Stimulated activated naive CD8-positive, alpha-beta T cell treated with anti-CD3 and anti-CD28 coated beads, Interleukin-15, Interleukin-2, amounts not matched to agents 100 ng/mL and 50 ng/mL, for 24 hours (primary cell): ENCODE measurements at regions not wholly inside any gene's neighbourhood (a gene's known extent, or its start where the extent isn't known, plus 50 kb on each side); places are given as distances from the start of the nearest gene placed in this dataset.

Experiments used
- H3K27ac Mint-ChIP-seq: one replicate; pipeline ENCODE4 v1.8.0; 2021; ENCODE audit warnings: mild to moderate bottlenecking, mixed read lengths
- H3K27me3 Mint-ChIP-seq: one replicate; pipeline ENCODE4 v1.8.0; 2021; ENCODE audit warnings: mixed read lengths
- H3K36me3 Mint-ChIP-seq: one replicate; pipeline ENCODE4 v1.8.0; 2021; ENCODE audit warnings: low read depth, mixed read lengths
- H3K4me1 Mint-ChIP-seq: one replicate; pipeline ENCODE4 v1.8.0; 2021; ENCODE audit warnings: low read depth, mixed read lengths
- H3K4me3 Mint-ChIP-seq: one replicate; pipeline ENCODE4 v1.8.0; 2021; ENCODE audit warnings: mild to moderate bottlenecking, mixed read lengths
- H3K9me3 Mint-ChIP-seq: one replicate; pipeline ENCODE4 v1.8.0; 2021; ENCODE audit warnings: mixed read lengths

DNA sequence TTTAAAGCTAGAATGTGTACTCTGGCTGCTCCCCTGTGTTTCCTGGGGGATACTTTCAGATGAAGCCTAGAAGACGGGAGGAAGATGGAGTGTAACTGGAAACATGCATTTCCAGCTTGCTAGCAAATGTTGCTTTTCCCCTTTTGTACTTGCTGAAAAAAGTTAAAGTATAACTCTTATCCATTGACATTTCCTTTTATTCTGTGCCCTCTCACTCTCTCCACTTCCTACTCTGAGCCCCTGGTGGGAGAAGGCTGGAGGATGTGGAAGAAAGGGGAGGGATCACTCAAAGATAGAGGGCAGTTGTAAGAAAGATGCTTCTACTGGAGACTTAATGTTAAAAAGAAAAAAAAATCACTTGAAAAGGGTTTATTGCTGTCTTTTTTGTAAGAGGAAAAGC, 396.5 kb downstream of the DTHD1 start:
- H3K4me1 Mint-ChIP-seq = no peaks in the 10 kb centered on the region
- no peak overlapping the region for H3K27ac Mint-ChIP-seq
- H3K27me3 Mint-ChIP-seq = no peaks in the 10 kb centered on the region
- no peaks in the 10 kb centered on the region for H3K9me3 Mint-ChIP-seq
- H3K4me3 Mint-ChIP-seq = no peak overlapping the region
- no peaks in the 10 kb centered on the region for H3K36me3 Mint-ChIP-seq

DNA sequence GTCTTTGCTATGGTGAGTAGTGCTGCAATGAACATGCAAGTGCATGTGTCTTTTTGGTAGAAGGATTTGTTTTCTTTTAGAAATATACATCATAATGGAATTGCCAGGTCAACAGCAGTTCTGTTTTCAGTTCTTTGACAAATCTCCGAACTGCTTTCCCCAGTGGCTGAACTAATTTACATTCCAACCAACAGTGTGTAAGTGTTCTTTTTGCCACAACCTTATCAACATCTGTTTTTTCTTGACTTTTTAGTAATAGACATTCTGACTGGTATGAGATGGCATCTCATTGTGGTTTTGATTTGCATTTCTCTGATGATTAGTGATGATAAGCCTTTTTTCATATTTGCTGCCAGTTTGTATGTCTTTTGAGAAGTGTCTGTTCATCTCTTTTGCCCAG, 406.3 kb downstream of the DTHD1 start:
- no peak overlapping the region for H3K27ac Mint-ChIP-seq
- H3K4me3 Mint-ChIP-seq = no peak overlapping the region
- H3K36me3 Mint-ChIP-seq = no peaks in the 10 kb centered on the region
- H3K27me3 Mint-ChIP-seq = no peaks in the 10 kb centered on the region
- peaks cover 6% of the 10 kb centered on the region for H3K9me3 Mint-ChIP-seq
- no peaks in the 10 kb centered on the region for H3K4me1 Mint-ChIP-seq

DNA sequence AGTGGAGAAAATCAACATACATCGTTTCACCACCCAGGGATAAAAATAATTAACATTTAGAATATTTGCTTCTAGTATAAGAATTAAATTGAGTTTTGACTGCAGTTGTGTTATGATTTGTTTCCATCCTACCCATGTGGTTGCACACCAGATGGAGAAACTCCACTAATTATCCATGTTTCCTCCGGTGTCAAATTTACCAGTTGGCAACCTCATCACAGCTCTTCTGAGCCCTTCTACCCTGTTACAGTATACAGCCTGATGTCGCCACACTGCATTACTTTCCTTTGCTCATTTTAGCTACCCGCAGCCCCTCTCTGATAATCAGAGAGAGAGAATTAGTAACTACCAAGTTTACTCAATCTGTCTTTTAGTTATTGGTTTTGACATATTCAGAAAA, 411.2 kb downstream of the DTHD1 start:
- Mint-ChIP-seq H3K4me1 (no peaks in the 10 kb centered on the region), H3K4me3 (no peak overlapping the region), H3K27ac (no peak overlapping the region), H3K36me3 (no peaks in the 10 kb centered on the region), H3K9me3 (peaks cover 6% of the 10 kb centered on the region), H3K27me3 (no peaks in the 10 kb centered on the region)

DNA sequence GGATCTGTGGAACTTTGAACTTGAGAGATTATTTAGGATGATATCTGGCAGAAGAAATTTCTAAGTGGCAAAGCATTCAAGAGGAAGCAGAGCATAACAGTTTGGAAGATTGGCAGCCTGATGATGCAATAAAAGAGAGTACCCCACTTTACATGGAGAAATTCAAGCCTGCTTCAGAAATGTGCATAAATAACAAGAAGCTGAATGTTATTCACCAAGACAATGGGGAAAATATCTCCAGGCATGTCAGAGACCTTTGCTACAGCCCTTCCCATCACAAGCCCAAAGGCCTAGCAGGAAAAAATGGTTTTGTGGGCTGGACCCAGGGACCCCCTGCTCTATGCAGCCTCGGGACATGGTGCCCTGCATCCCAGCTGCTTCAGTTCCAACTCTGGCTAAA, 420.8 kb downstream of the DTHD1 start:
- no peaks in the 10 kb centered on the region for H3K4me1 Mint-ChIP-seq
- no peak overlapping the region for H3K27ac Mint-ChIP-seq
- no peak overlapping the region for H3K4me3 Mint-ChIP-seq
- no peaks in the 10 kb centered on the region for H3K36me3 Mint-ChIP-seq
- H3K9me3 Mint-ChIP-seq = no peaks in the 10 kb centered on the region
- H3K27me3 Mint-ChIP-seq = no peaks in the 10 kb centered on the region

DNA sequence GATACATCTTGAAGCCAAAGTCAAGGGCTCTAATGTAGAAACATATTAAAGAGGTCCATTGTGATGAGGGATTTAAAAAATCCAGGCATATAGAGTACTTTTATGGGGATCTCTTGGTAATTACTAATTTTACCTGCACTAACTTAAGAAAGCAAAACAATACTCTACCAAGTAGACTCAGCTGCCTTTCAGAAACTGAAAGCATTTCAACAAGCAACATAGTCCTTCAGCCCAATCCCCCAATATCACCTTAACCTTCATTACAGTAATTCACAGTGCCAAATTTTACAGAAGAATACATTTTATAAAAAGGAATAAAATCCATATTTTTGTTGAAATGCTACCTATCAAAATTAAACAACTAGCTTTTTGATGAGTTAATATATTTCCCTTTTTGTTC, 422.9 kb downstream of the DTHD1 start:
- H3K27ac Mint-ChIP-seq = no peak overlapping the region
- H3K9me3 Mint-ChIP-seq = no peaks in the 10 kb centered on the region
- H3K27me3 Mint-ChIP-seq = no peaks in the 10 kb centered on the region
- H3K36me3 Mint-ChIP-seq = no peaks in the 10 kb centered on the region
- no peaks in the 10 kb centered on the region for H3K4me1 Mint-ChIP-seq
- no peak overlapping the region for H3K4me3 Mint-ChIP-seq

DNA sequence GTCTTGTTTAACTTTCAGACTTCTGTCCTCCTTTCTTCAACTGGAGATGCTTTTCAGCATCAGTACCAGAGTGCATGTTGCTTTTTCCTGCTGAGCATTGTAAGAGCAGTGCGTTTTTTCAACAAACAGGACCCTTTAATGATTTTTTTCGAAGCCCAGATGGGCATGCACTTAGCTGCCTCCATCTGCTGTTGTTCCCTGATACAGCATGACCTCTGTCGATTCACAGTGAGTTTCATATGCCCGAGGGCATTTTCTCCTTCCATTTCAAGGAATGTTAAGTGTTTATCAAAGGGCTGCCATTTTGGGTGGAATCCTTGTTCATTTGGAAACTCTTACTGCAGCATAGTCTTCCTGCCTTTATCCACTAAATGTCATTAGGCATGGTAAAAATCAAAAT, 428.6 kb downstream of the DTHD1 start:
- no peaks in the 10 kb centered on the region for H3K9me3 Mint-ChIP-seq
- H3K4me1 Mint-ChIP-seq = no peaks in the 10 kb centered on the region
- no peak overlapping the region for H3K27ac Mint-ChIP-seq
- no peaks in the 10 kb centered on the region for H3K36me3 Mint-ChIP-seq
- H3K27me3 Mint-ChIP-seq = no peaks in the 10 kb centered on the region
- H3K4me3 Mint-ChIP-seq = no peak overlapping the region

DNA sequence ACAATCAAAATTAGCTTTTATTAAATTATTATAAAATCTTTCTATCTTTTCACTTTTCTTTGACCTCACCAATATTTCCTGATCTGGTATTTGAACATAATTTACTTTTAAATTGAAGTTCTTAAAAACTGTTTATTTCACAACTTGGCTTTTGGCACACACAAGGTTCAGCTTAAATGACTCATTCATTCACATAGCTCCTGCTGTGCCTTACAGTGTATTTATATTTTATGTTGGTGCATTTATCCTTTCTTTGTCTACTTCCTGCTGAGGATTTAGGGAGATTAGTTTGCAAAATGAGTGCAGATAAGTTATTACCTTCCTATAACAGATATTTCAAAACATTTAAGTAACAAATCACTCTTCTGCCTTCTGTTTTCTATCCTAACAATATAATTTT, 430.6 kb downstream of the DTHD1 start:
- H3K27me3 Mint-ChIP-seq = no peaks in the 10 kb centered on the region

DNA sequence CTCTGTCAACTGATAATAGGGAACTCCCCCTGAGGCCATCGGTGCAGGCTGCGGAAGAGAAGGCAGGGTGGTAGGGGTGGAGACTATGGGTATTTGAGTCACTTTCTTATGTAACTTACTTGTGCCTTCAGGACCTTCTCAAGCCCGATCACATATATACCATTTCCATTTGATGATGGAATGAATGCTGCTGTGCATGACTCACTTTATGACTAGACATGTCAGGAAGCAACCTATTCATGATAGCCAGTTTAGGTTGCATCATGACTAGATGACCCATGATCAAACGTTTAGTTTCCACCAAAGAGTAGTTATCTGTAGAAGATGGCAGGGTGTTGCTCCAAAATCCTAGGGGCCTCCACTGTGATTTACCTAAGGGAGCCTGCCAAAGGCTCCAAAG, 435.5 kb downstream of the DTHD1 start:
- Mint-ChIP-seq H3K4me3 (no peak overlapping the region), H3K27ac (no peak overlapping the region), H3K9me3 (no peaks in the 10 kb centered on the region), H3K36me3 (no peaks in the 10 kb centered on the region), H3K4me1 (no peaks in the 10 kb centered on the region), H3K27me3 (peaks cover 4% of the 10 kb centered on the region)

More for the DNA sequence above, 430.6 kb downstream of the DTHD1 start:
- Mint-ChIP-seq H3K4me1 (no peaks in the 10 kb centered on the region), H3K27ac (no peak overlapping the region), H3K9me3 (no peaks in the 10 kb centered on the region), H3K4me3 (no peak overlapping the region), H3K36me3 (no peaks in the 10 kb centered on the region)

DNA sequence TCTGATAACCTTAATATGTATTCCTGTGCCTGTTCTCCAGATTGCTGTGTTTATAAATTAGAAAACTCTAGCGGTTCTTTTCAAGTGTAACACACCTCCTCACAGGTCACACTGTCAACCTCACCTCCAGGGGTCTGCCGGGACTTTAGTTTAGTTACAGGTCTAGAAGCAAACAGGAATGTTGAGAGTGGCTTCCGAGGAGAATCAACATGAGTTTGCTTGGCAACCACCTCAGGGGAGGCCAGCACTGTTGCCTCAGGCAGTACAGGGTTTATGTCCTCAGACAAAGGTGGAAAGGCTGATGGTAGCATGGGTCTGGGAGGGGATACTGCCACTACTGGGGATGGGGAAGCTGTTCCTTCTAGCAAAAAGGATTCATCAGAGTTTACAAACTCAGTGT, 438.0 kb downstream of the DTHD1 start:
- Mint-ChIP-seq H3K4me1 (no peaks in the 10 kb centered on the region), H3K36me3 (no peaks in the 10 kb centered on the region), H3K27me3 (peaks cover 4% of the 10 kb centered on the region), H3K4me3 (no peak overlapping the region), H3K9me3 (no peaks in the 10 kb centered on the region), H3K27ac (no peak overlapping the region)

DNA sequence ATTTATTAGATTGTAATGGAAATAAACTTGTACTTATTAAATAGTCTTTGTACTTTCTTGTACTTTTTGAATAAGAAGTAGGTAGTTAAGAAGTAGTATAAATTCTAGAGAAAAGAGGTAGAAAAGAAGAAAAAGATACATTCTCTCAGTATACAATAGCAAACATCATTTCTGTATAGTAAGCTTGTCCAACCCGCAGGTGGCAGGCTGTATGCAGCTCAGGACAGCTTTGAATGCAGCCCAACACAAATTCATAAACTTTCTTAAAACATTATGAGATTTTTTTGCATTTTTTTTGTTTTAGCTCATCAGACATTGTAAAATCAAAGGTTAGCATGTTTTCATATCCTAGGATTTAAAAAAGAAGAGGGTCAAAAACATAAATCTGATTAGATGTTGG, 441.6 kb downstream of the DTHD1 start:
- H3K27me3 Mint-ChIP-seq = peaks cover 4% of the 10 kb centered on the region
- no peaks in the 10 kb centered on the region for H3K36me3 Mint-ChIP-seq
- H3K4me1 Mint-ChIP-seq = no peaks in the 10 kb centered on the region
- H3K4me3 Mint-ChIP-seq = no peak overlapping the region
- no peak overlapping the region for H3K27ac Mint-ChIP-seq
- no peaks in the 10 kb centered on the region for H3K9me3 Mint-ChIP-seq

DNA sequence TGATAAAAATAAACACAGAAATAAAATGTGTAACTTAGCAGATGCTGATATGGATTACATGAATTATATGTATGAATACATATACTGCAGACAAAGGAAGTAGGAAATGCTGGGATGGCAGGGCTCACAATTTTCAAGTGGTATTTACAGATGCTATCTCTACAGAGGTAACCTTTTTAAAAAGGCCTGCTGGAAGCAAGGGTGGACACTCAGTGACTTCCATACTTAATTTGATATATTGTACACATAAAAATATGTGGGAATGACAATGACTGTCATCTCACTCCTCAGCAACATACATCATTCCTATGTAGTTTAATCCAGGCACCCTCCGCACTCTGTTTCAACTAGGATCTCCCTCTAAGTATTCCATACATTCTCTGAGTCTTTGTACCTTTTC, 452.9 kb downstream of the DTHD1 start:
- Mint-ChIP-seq H3K36me3 (no peaks in the 10 kb centered on the region), H3K27ac (no peak overlapping the region)

DNA sequence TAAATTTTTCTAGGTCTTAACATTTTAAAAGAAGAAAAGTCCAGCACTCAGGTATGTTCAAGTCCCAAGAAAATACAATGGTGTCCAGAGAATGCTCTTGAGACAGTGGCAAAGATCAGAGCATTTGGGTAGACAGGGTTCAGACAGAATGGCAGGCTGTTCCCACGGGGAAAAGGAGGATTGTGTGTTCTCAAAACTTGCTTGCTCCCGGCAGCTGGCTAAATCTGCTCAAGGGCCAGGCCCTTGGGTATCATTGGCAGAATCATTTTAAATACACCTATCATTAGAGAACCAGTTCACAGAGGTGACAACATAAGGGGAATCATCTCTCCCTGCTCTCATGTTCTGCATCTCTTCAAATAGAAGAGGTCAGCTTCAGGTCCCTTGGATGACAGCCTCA, 456.3 kb downstream of the DTHD1 start:
- H3K4me3 Mint-ChIP-seq = no peak overlapping the region
- H3K9me3 Mint-ChIP-seq = no peaks in the 10 kb centered on the region
- no peaks in the 10 kb centered on the region for H3K36me3 Mint-ChIP-seq
- H3K4me1 Mint-ChIP-seq = no peaks in the 10 kb centered on the region
- peaks cover 2% of the 10 kb centered on the region for H3K27me3 Mint-ChIP-seq
- H3K27ac Mint-ChIP-seq = no peak overlapping the region

More for the DNA sequence above, 452.9 kb downstream of the DTHD1 start:
- H3K9me3 Mint-ChIP-seq = no peaks in the 10 kb centered on the region
- no peak overlapping the region for H3K4me3 Mint-ChIP-seq
- H3K4me1 Mint-ChIP-seq = no peaks in the 10 kb centered on the region
- H3K27me3 Mint-ChIP-seq = no peaks in the 10 kb centered on the region

DNA sequence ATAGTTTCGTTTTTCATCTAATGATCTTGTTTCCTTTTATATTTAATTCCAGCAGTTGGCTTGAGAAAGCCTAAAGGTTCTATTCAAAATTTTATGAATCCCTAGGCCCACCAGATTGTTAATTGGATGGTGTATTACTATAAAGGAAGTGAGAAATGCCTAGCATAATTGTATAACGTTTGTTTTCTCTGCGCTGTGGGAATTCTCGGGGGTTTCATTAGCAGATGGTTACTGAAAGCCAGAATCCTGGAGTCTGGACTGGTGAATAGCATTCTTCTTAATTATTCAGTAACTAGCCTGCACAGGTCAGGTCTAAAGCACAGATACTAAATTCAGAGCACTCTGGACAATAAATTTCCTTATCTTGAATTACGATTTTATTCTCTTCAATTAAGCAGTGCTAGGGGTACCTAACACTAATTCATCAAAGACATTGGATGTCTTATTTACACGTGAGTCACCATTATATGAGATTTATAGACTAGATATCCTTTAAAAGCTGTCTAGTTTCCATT, 459.4 kb downstream of the DTHD1 start:
- no peaks in the 10 kb centered on the region for H3K4me1 Mint-ChIP-seq
- no peaks in the 10 kb centered on the region for H3K9me3 Mint-ChIP-seq
- peaks cover 2% of the 10 kb centered on the region for H3K27me3 Mint-ChIP-seq
- H3K27ac Mint-ChIP-seq = no peak overlapping the region
- no peaks in the 10 kb centered on the region for H3K36me3 Mint-ChIP-seq
- H3K4me3 Mint-ChIP-seq = no peak overlapping the region

DNA sequence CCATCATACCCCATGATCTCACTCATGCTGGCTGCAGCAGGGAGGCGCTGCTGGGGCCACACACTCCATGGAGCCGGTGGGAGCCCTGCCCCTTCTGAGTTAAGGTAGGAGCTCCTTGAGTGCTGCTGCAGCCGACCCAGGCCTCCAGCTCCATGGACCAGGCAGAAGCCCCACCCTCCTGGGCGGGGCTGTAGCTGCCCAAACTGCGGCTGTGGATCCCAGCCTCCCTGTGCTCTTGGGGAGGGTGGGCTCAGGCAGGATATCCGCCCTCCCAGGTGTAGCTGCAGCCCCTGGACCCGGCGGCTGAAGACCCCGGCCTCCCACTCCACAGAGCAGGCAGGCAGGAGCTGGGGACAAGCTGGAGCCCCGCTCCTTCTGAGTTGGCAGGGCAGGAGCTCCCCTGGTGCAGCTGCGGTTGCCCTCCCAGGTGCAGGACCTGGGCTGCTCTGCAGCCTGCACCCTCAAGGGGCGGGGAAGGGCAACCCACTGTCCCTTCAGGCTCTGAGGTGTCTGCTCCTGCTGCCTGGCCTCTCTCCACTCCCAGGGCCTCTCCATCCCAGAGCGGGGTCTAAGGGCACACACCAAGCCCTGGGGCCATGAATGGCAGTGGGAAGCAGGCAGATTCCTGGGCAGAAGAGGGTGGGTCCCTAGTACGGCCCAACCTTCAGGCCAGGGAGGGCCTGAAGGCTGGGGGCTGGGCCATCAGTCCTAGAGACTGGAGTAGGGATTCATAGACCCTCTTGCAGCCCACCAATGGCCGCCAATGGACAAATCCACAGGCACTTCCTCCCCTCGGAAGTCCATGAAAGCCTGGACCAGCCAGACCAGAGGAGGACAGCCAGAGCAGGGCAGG, 466.1 kb downstream of the DTHD1 start:
- Mint-ChIP-seq H3K27me3 (no peaks in the 10 kb centered on the region), H3K4me1 (no peaks in the 10 kb centered on the region), H3K36me3 (no peaks in the 10 kb centered on the region), H3K4me3 (no peak overlapping the region), H3K9me3 (no peaks in the 10 kb centered on the region), H3K27ac (no peak overlapping the region)

DNA sequence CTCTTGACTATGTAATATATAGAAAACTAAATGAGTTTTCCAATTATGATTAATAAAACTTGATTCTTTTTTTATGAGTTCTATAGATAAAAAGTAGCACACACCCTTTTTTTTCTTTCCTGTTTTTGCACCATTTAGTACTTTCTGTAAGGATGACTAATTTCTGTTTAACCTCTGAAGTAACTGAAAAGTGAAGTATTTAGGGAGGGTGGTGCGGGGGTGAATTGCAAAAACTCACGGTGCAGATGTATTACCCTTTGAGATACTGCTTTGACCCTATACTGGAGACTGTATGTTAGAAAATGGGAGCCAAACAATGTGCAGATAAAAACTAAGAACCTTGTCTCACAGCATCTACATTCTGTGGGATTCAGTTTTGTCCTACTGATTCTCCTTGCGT, 471.6 kb downstream of the DTHD1 start:
- Mint-ChIP-seq H3K27me3 (no peaks in the 10 kb centered on the region), H3K4me3 (no peak overlapping the region), H3K27ac (no peak overlapping the region), H3K9me3 (no peaks in the 10 kb centered on the region), H3K4me1 (no peaks in the 10 kb centered on the region), H3K36me3 (no peaks in the 10 kb centered on the region)
